Astrocyte (in vitro differentiated cells and primary cell): ENCODE measurements at regions not wholly inside any gene's neighbourhood (a gene's known extent, or its start where the extent isn't known, plus 50 kb on each side); places are given as distances from the start of the nearest gene placed in this dataset.
A peak's percentile ranks its signal among the peaks of the same experiment; 100 is the strongest.

Source experiments
- DNase-seq: peaks from one replicate; pipeline ENCODE4 v3.0.0-alpha.2; 2010; ENCODE audit warnings: low read depth
- FAIRE-seq: peaks from 2 replicates; lab custom pipeline; 2011; peaks lifted over from hg19 to GRCh38; lab: Jason Lieb, UNC
- H2AFZ ChIP-seq: 2 replicates; pipeline ENCODE4 v1.6.0; 2012; ENCODE audit warnings: low read depth, low read length, inconsistent platforms
- H3K27ac ChIP-seq: 2 replicates; pipeline ENCODE4 v1.5.1; 2011; ENCODE audit warnings: low read depth, low read length, inconsistent platforms
- H3K27me3 ChIP-seq: 2 replicates; pipeline ENCODE4 v1.6.0; 2011; ENCODE audit warnings: low read length, inconsistent platforms; ENCODE audit not compliant: insufficient read depth
- H3K36me3 ChIP-seq: 2 replicates; pipeline ENCODE4 v1.5.1; 2011; ENCODE audit warnings: low read length, inconsistent platforms; ENCODE audit not compliant: insufficient read depth
- H3K4me1 ChIP-seq: 2 replicates; pipeline ENCODE4 v1.5.1; 2011; ENCODE audit warnings: low read length, inconsistent platforms; ENCODE audit not compliant: insufficient read depth
- H3K4me2 ChIP-seq: 2 replicates; pipeline ENCODE4 v1.6.0; 2012; ENCODE audit warnings: low read length, inconsistent platforms
- H3K4me3 ChIP-seq: 2 replicates; pipeline ENCODE4 v1.5.1; 2011; ENCODE audit warnings: low read depth, mild to moderate bottlenecking, low read length, inconsistent platforms; ENCODE audit not compliant: insufficient read depth
- H3K79me2 ChIP-seq: 2 replicates; pipeline ENCODE4 v1.6.0; 2012; ENCODE audit warnings: mild to moderate bottlenecking, low read length, inconsistent platforms; ENCODE audit not compliant: insufficient read depth
- H3K9ac ChIP-seq: 2 replicates; pipeline ENCODE4 v1.6.0; 2012; ENCODE audit warnings: mild to moderate bottlenecking, low read length, inconsistent platforms
- H3K9me3 ChIP-seq: 2 replicates; pipeline ENCODE4 v1.5.1; 2012; ENCODE audit warnings: low read depth, mild to moderate bottlenecking, low read length, inconsistent platforms; ENCODE audit not compliant: insufficient read depth
- H4K20me1 ChIP-seq: 2 replicates; pipeline ENCODE4 v1.6.0; 2012; ENCODE audit warnings: low read length, inconsistent platforms; ENCODE audit not compliant: insufficient read depth
- H3K27ac Mint-ChIP-seq: one replicate; pipeline ENCODE4 v1.8.0; 2021; ENCODE audit warnings: mild to moderate bottlenecking, mixed read lengths; ENCODE audit not compliant: unreplicated experiment
- H3K27me3 Mint-ChIP-seq: one replicate; pipeline ENCODE4 v1.8.0; 2021; ENCODE audit warnings: low read depth, mixed read lengths; ENCODE audit not compliant: unreplicated experiment
- H3K36me3 Mint-ChIP-seq: one replicate; pipeline ENCODE4 v1.8.0; 2021; ENCODE audit warnings: low read depth, mixed read lengths; ENCODE audit not compliant: unreplicated experiment
- H3K4me1 Mint-ChIP-seq: one replicate; pipeline ENCODE4 v1.8.0; 2021; ENCODE audit warnings: low read depth, mixed read lengths; ENCODE audit not compliant: unreplicated experiment
- H3K4me3 Mint-ChIP-seq: one replicate; pipeline ENCODE4 v1.8.0; 2021; ENCODE audit warnings: mild to moderate bottlenecking, moderate library complexity, mixed read lengths; ENCODE audit not compliant: unreplicated experiment
- H3K9me3 Mint-ChIP-seq: one replicate; pipeline ENCODE4 v1.8.0; 2021; ENCODE audit warnings: mild to moderate bottlenecking, mixed read lengths; ENCODE audit not compliant: unreplicated experiment
- EZH2 ChIP-seq: IDR thresholded peaks from 2 replicates; pipeline ENCODE4 v1.6.1; 2012; ENCODE audit warnings: mild to moderate bottlenecking, low read length, inconsistent platforms; ENCODE audit not compliant: insufficient read depth
- TF ChIP-seq, protein P1 (sequence below): IDR thresholded peaks from 2 replicates; pipeline ENCODE4 v1.5.1; 2011; ENCODE audit warnings: low read depth, mild to moderate bottlenecking, inconsistent platforms, low read length, moderate library complexity; ENCODE audit not compliant: insufficient read depth

DNA sequence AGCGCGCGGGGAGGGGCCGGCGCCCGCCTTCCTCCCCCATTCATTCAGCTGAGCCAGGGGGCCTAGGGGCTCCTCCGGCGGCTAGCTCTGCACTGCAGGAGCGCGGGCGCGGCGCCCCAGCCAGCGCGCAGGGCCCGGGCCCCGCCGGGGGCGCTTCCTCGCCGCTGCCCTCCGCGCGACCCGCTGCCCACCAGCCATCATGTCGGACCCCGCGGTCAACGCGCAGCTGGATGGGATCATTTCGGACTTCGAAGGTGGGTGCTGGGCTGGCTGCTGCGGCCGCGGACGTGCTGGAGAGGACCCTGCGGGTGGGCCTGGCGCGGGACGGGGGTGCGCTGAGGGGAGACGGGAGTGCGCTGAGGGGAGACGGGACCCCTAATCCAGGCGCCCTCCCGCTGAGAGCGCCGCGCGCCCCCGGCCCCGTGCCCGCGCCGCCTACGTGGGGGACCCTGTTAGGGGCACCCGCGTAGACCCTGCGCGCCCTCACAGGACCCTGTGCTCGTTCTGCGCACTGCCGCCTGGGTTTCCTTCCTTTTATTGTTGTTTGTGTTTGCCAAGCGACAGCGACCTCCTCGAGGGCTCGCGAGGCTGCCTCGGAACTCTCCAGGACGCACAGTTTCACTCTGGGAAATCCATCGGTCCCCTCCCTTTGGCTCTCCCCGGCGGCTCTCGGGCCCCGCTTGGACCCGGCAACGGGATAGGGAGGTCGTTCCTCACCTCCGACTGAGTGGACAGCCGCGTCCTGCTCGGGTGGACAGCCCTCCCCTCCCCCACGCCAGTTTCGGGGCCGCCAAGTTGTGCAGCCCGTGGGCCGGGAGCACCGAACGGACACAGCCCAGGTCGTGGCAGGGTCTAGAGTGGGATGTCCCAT is 232.8 kb downstream of the SEC14L1 start:
- Mint-ChIP-seq H3K4me3 (peak overlapping the region; percentile 98), H3K27me3 (no peaks in the 10 kb centered on the region), H3K9me3 (peaks cover 1% of the 10 kb centered on the region), H3K4me1 (peaks cover 44% of the 10 kb centered on the region), H3K27ac (no peak overlapping the region), H3K36me3 (no peaks in the 10 kb centered on the region)
- DNase-seq (no peak), FAIRE-seq (no peak)
- H4K20me1 ChIP-seq = peaks cover 70% of the 10 kb centered on the region
- peak overlapping the region; percentile 99 for H3K4me2 ChIP-seq
- H2AFZ ChIP-seq = peak overlapping the region; percentile 34
- H3K4me1 ChIP-seq = peaks cover 54% of the 10 kb centered on the region
- H3K4me3 ChIP-seq = peak overlapping the region; percentile 91
- H3K9me3 ChIP-seq = no peaks in the 10 kb centered on the region
- peak overlapping the region; percentile 86 for H3K27ac ChIP-seq
- H3K27me3 ChIP-seq = no peaks in the 10 kb centered on the region
- H3K36me3 ChIP-seq = no peaks in the 10 kb centered on the region
- peaks cover 92% of the 10 kb centered on the region for H3K79me2 ChIP-seq
- no peak for TF ChIP-seq EZH2
- TF ChIP-seq, protein P1, sequence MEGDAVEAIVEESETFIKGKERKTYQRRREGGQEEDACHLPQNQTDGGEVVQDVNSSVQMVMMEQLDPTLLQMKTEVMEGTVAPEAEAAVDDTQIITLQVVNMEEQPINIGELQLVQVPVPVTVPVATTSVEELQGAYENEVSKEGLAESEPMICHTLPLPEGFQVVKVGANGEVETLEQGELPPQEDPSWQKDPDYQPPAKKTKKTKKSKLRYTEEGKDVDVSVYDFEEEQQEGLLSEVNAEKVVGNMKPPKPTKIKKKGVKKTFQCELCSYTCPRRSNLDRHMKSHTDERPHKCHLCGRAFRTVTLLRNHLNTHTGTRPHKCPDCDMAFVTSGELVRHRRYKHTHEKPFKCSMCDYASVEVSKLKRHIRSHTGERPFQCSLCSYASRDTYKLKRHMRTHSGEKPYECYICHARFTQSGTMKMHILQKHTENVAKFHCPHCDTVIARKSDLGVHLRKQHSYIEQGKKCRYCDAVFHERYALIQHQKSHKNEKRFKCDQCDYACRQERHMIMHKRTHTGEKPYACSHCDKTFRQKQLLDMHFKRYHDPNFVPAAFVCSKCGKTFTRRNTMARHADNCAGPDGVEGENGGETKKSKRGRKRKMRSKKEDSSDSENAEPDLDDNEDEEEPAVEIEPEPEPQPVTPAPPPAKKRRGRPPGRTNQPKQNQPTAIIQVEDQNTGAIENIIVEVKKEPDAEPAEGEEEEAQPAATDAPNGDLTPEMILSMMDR = no peak
- H3K9ac ChIP-seq = peak overlapping the region; percentile 94

DNA sequence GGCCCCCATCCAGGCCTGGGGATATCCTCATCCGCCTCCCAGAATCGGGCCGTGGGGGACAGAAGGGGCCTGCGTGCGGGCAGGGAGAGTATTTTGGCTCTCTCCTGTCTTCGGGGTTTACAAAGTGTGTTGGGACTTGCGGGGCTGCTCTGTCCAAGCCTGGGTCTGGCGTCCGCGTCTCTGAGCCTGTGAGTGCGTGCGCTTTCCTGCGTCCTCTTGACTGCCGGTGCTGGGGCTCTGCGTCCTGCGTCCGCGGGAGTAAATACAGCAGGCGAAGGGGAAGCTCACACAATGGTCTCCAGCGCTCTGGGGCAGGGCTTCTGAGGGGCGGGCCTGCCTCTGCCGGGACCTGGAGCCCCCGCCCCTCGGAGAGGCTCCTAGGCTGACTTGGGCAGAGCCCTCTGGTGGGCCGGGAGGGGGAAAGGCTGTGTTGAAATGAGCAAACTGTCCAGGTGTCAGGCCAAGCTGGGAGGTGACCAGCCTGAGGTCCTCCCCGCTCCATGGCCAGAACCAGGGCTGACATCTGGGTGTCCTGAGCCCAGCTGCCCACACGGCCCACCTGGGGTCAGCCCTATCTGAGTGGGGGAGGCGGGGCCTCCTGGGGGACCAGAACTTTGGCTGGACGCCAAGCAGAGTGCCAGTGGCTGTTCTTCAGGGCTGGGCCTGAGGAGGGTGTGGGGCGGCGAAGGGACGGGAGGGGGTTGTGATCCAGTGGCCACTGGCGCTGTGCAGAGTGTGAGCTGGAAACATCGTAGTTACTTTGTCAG is 233.6 kb downstream of the SEC14L1 start:
- Histone ChIP-seq H3K4me1 (peaks cover 55% of the 10 kb centered on the region), H3K4me2 (peak overlapping the region; percentile 99), H3K27ac (peak overlapping the region; percentile 86), H2AFZ (no peak overlapping the region), H3K79me2 (peaks cover 96% of the 10 kb centered on the region), H3K36me3 (no peaks in the 10 kb centered on the region), H3K9me3 (no peaks in the 10 kb centered on the region), H3K27me3 (no peaks in the 10 kb centered on the region), H4K20me1 (peaks cover 74% of the 10 kb centered on the region), H3K9ac (peak overlapping the region; percentile 94), H3K4me3 (peak overlapping the region; percentile 91)
- H3K9me3 Mint-ChIP-seq = no peaks in the 10 kb centered on the region
- DNase-seq (peak; percentile 77), FAIRE-seq (no peak)
- no peaks in the 10 kb centered on the region for H3K27me3 Mint-ChIP-seq
- H3K4me3 Mint-ChIP-seq = peak overlapping the region; percentile 98
- TF ChIP-seq, protein P1 = no peak
- H3K36me3 Mint-ChIP-seq = no peaks in the 10 kb centered on the region
- peaks cover 44% of the 10 kb centered on the region for H3K4me1 Mint-ChIP-seq
- H3K27ac Mint-ChIP-seq = peak overlapping the region; percentile 86
